ENCODE measurements at regions not wholly inside any gene's neighbourhood (a gene's known extent, or its start where the extent isn't known, plus 50 kb on each side); places are given as distances from the start of the nearest gene placed in this dataset.

DNA sequence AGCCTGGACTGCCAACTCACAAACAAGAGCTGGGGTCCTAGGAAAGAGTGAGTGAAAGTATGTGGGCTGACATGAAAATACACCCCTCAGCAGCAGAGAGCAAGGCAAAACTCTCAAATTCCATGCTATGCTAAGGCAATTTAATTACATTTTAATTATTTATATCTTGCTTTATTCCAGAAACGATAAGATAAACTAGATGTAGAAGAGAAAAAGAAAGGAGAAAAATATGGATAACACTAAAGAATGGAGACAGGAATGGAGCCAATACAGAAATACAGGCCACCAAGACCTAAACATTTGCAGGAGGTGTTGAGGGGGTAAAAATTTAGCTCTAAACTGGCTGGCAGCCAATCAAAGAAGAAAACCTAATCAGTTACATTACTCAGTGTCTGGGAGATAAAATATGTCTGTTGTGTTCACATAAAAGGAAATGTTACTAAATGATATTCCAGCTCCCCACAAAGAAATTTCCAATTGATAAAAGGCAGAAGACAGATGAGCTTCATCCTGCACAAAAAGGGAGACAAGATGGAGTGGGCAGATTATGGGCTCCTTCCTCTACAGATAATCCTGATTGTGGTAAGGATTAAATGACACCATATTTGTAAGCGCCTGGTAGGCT, 223.5 kb upstream of the BLID start:
- intact Hi-C loops (cut with DNase I): no loop called here
- Histone ChIP-seq H3K4me1 (ENCODE audit: insufficient read depth) (no peaks in the 10 kb centered on the region), H3K36me3 (no peaks in the 10 kb centered on the region), H3K4me3 (no peak overlapping the region), H3K9me3 (no peaks in the 10 kb centered on the region), H3K27me3 (no peaks in the 10 kb centered on the region), H3K27ac (no peak overlapping the region)
- TF ChIP-seq, protein P1, sequence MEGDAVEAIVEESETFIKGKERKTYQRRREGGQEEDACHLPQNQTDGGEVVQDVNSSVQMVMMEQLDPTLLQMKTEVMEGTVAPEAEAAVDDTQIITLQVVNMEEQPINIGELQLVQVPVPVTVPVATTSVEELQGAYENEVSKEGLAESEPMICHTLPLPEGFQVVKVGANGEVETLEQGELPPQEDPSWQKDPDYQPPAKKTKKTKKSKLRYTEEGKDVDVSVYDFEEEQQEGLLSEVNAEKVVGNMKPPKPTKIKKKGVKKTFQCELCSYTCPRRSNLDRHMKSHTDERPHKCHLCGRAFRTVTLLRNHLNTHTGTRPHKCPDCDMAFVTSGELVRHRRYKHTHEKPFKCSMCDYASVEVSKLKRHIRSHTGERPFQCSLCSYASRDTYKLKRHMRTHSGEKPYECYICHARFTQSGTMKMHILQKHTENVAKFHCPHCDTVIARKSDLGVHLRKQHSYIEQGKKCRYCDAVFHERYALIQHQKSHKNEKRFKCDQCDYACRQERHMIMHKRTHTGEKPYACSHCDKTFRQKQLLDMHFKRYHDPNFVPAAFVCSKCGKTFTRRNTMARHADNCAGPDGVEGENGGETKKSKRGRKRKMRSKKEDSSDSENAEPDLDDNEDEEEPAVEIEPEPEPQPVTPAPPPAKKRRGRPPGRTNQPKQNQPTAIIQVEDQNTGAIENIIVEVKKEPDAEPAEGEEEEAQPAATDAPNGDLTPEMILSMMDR (IDR thresholded peaks at IDR 0.05): no peak
- TF ChIP-seq EP300 (IDR thresholded peaks at IDR 0.05) (no peak), POLR2A (IDR thresholded peaks at IDR 0.05) (no peak)
- WGBS, 3 donors: 58 to 61% (median 60%) methylated on average over 2 of the region's 2 CpGs
- DNase-seq: no peak

DNA sequence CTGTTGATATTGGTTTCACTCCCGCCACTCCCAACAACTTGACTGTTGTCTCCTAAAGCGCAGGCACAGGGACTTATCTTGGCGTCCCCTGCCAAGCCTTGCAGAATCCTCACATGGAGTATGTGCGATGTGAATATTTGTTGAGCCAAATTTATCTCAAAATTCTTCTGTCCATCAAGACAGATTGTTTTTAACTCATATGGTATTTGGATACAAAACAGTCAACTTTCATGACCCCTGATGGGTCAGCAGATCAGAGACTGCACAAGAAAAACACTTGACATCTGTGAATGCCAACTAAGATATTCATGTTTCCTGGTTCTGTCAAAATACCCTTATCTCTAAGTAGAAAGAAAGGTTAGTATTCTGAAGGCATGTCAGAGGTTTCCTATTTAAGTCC, 221.7 kb upstream of the BLID start:
- TF ChIP-seq POLR2A (IDR thresholded peaks at IDR 0.05): no peak
- TF ChIP-seq EP300 (IDR thresholded peaks at IDR 0.05): no peak
- TF ChIP-seq, protein P1 (IDR thresholded peaks at IDR 0.05): no peak
- intact Hi-C loops (cut with DNase I): no loop called here
- no peaks in the 10 kb centered on the region for H3K4me1 ChIP-seq (ENCODE audit: insufficient read depth)
- no peaks in the 10 kb centered on the region for H3K27me3 ChIP-seq
- no peaks in the 10 kb centered on the region for H3K9me3 ChIP-seq
- no peaks in the 10 kb centered on the region for H3K36me3 ChIP-seq
- no peak overlapping the region for H3K4me3 ChIP-seq
- no peak for DNase-seq
- no peak overlapping the region for H3K27ac ChIP-seq
- WGBS, 3 donors: 63 to 70% (median 67%) methylated on average over 4 of the region's 4 CpGs

DNA sequence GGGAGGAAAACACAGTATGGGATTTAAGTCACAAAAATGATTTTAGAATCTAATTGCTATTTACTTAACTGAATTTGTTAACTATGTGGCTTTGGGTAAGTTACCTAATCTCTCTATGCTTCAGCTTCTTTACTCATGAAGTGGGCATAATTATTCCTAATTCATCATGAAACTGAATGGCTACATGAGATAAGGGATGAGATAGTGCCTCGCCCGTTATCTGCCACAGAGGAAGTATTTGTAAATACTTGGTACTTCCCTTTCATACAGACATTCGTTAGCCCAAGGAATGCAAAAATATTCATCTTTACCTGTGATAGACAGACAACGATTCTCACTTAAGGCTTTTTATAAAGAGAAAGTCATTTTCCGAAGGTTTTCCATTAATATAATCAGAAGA, 221.2 kb upstream of the BLID start:
- no peaks in the 10 kb centered on the region for H3K36me3 ChIP-seq
- H3K27ac ChIP-seq: no peak overlapping the region
- H3K4me1 ChIP-seq (ENCODE audit: insufficient read depth): no peaks in the 10 kb centered on the region
- intact Hi-C loops (cut with DNase I): no loop called here
- no peak for DNase-seq
- TF ChIP-seq POLR2A (IDR thresholded peaks at IDR 0.05) (no peak), EP300 (IDR thresholded peaks at IDR 0.05) (no peak)
- TF ChIP-seq, protein P1 (IDR thresholded peaks at IDR 0.05): no peak
- H3K9me3 ChIP-seq: no peaks in the 10 kb centered on the region
- H3K27me3 ChIP-seq: no peaks in the 10 kb centered on the region
- 33 to 54% (median 34%) methylated on average over 5 of the region's 5 CpGs for WGBS, 3 donors
- H3K4me3 ChIP-seq: no peak overlapping the region

DNA sequence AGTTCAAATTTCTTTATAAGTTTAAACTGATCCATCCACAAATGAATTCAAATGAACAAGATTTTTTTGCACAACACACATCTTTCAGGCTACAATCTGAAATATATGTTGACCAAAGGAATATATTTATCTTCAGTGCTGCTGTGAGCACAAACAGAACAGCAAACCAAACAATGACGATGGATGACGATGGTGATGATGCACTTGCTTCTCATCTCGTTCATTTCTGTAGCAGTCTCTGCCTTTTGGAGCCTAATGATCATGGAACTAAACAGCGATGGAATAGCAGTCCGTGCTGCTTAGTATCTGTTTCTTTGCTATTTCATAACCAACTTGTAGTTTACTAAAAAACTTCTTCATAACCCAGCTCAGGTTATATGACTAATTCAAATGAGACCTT, 220.7 kb upstream of the BLID start:
- TF ChIP-seq EP300 (IDR thresholded peaks at IDR 0.05): no peak
- intact Hi-C loops (cut with DNase I): no loop called here
- Histone ChIP-seq H3K4me1 (ENCODE audit: insufficient read depth) (no peaks in the 10 kb centered on the region), H3K27ac (no peak overlapping the region), H3K4me3 (no peak overlapping the region), H3K27me3 (no peaks in the 10 kb centered on the region), H3K36me3 (no peaks in the 10 kb centered on the region), H3K9me3 (no peaks in the 10 kb centered on the region)
- 86 to 93% (median 91%) methylated on average over 5 of the region's 5 CpGs for WGBS, 3 donors
- DNase-seq: no peak

DNA sequence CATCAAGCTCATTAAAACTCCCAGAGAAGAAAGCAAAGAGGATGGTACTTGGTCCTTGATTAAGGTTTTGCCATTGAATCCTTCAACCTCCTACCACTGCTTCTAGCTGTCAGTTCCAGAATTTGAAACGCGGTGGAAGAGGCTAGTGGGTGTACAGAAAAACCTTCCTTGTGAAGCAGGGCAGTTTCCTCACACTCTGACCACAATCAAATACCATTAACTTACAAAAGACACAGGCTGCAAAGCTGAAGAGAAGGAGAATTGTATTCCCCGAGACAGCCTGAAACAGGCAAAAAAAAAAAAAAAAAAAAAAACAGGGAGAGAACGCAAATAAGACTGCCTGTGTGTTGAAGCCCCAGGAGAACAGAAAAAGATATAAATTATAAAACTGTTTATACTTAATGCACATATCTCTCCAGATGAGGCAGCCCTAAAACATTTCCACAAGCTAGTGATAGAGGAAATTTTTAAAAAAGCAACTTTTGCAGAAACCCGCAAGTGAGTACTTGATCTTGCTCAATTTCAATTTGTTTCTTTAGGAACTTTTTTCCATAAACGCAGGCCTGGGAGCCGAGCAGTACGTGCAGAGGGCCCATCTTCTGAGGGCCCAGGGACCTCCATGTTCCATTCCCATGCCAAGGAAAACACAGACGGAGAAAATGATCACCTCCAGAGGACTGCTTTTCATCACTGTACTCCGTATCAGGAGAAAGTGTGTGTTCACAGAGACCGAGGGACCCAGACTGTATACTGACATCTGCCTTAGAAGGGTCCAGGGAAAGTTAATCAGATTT, 218.7 kb upstream of the BLID start:
- H3K9me3 ChIP-seq: no peaks in the 10 kb centered on the region
- H3K36me3 ChIP-seq: no peaks in the 10 kb centered on the region
- intact Hi-C loops (cut with DNase I): no loop called here
- 25 to 31% (median 28%) methylated on average over 11 of the region's 11 CpGs for WGBS, 3 donors
- H3K4me1 ChIP-seq (ENCODE audit: insufficient read depth): no peaks in the 10 kb centered on the region
- H3K4me3 ChIP-seq: no peak overlapping the region
- no peak for DNase-seq
- TF ChIP-seq, protein P1 (IDR thresholded peaks at IDR 0.05): no peak
- no peak for TF ChIP-seq EP300 (IDR thresholded peaks at IDR 0.05)
- no peak for TF ChIP-seq POLR2A (IDR thresholded peaks at IDR 0.05)
- H3K27ac ChIP-seq: no peak overlapping the region
- no peaks in the 10 kb centered on the region for H3K27me3 ChIP-seq

All from ovary (tissue), 7 donors.